DND-41 (cell line): ENCODE measurements at regions not wholly inside any gene's neighbourhood (a gene's known extent, or its start where the extent isn't known, plus 50 kb on each side); places are given as distances from the start of the nearest gene placed in this dataset.

Experiments used
- EZH2 ChIP-seq: IDR thresholded peaks from 3 replicates; pipeline ENCODE4 v1.6.1; 2012; ENCODE audit warnings: borderline replicate concordance, low read depth, mild to moderate bottlenecking, moderate library complexity, low read length, inconsistent platforms; ENCODE audit not compliant: severe bottlenecking
- TF ChIP-seq, protein P1 (sequence below): IDR thresholded peaks from 2 replicates; pipeline ENCODE4 v1.5.1; 2012; ENCODE audit warnings: borderline replicate concordance, low read length, moderate library complexity, mild to moderate bottlenecking; ENCODE audit not compliant: poor library complexity, severe bottlenecking; ENCODE audit errors: extremely low read depth

DNA sequence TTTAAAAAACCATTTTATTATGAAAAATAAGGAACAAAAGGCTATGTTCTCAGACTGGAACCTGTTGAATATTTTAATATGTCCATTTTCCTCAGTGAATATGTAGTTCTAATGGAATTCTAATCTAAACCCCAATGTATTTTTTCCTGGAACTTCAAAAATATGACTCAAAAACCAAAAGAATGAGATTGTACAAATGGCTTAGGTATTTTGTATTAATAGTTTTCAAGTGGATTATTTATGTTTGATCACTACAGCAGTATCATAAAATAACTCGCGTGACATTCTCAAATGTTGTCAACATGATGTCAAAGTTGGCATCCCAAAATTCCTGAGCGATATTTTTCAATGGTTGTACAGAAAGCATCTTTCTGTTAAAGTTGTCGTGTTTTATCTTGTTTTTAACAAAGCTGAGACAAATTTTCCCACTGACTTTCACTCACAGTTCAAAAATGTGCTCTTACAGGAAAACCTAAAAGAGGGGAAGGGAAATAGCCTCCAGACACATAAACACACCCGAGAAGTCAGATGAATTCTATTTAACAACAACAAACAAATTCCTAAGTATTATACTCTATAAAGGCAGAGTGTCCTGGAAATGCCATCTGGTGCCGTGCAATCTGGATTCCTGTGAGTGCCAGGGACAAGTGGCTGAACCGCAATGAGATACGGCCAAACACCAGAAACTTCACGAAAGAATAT, 68.1 kb upstream of the TAS2R1 start:
- TF ChIP-seq, protein P1, sequence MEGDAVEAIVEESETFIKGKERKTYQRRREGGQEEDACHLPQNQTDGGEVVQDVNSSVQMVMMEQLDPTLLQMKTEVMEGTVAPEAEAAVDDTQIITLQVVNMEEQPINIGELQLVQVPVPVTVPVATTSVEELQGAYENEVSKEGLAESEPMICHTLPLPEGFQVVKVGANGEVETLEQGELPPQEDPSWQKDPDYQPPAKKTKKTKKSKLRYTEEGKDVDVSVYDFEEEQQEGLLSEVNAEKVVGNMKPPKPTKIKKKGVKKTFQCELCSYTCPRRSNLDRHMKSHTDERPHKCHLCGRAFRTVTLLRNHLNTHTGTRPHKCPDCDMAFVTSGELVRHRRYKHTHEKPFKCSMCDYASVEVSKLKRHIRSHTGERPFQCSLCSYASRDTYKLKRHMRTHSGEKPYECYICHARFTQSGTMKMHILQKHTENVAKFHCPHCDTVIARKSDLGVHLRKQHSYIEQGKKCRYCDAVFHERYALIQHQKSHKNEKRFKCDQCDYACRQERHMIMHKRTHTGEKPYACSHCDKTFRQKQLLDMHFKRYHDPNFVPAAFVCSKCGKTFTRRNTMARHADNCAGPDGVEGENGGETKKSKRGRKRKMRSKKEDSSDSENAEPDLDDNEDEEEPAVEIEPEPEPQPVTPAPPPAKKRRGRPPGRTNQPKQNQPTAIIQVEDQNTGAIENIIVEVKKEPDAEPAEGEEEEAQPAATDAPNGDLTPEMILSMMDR = no peak
- TF ChIP-seq EZH2 = no peak
